Panc1 (cell line): ENCODE measurements at regions not wholly inside any gene's neighbourhood (a gene's known extent, or its start where the extent isn't known, plus 50 kb on each side); places are given as distances from the start of the nearest gene placed in this dataset.
"Not testable (repeated sequence)": the region's sequence is repeated elsewhere in the genome, so short reads cannot be mapped to it uniquely, and the experiment has no call there.

ENCODE experiments used
- POLR2AphosphoS5 ChIP-seq: IDR thresholded peaks from 2 replicates; pipeline ENCODE4 v1.6.1; 2012; ENCODE audit warnings: mild to moderate bottlenecking, low read depth, low read length, moderate library complexity
- TF ChIP-seq, protein P1 (sequence below): fragments of 450-650 bp; IDR thresholded peaks from 2 replicates; pipeline ENCODE4 v1.5.1; 2017; ENCODE audit warnings: mild to moderate bottlenecking
- TF ChIP-seq, protein P2 (sequence below), 2 experiments: IDR thresholded peaks; 2 replicates each; pipeline ENCODE4 v1.6.1; 2011 to 2012; ENCODE audit warnings: low read depth in 2 of 2, control low read depth in 1 of 2, low read length in 1 of 2, mild to moderate bottlenecking in 1 of 2, moderate library complexity in 1 of 2; ENCODE audit not compliant: insufficient read depth in 1 of 2

DNA sequence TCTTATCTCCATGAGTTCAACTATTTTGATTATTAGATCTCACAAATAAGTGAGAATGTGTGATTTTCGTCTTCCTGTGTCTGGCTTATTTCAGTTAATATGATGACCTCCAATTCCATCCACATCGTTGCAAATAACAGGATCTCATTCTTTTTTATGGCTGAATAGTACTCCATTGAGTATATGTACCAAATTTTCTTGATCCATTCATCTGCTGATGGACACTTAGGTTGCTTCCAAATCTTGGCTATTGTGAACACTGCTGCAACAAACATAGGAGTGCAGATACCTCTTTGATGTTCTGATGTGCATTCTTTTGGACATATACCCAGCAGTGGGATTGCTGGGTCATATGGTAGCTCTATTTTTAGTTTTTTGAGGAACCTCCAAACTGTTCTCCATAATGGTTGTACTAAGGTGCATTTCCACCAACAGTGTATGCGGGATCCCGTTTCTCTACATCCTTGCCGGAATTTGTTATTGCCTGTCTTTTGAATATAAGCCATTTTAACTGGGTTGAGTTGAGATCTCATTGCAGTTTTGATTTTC lies 187.9 kb downstream of the BCAS1 start:
- TF ChIP-seq, protein P1, sequence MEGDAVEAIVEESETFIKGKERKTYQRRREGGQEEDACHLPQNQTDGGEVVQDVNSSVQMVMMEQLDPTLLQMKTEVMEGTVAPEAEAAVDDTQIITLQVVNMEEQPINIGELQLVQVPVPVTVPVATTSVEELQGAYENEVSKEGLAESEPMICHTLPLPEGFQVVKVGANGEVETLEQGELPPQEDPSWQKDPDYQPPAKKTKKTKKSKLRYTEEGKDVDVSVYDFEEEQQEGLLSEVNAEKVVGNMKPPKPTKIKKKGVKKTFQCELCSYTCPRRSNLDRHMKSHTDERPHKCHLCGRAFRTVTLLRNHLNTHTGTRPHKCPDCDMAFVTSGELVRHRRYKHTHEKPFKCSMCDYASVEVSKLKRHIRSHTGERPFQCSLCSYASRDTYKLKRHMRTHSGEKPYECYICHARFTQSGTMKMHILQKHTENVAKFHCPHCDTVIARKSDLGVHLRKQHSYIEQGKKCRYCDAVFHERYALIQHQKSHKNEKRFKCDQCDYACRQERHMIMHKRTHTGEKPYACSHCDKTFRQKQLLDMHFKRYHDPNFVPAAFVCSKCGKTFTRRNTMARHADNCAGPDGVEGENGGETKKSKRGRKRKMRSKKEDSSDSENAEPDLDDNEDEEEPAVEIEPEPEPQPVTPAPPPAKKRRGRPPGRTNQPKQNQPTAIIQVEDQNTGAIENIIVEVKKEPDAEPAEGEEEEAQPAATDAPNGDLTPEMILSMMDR: not testable (repeated sequence)
- not testable (repeated sequence) for TF ChIP-seq POLR2AphosphoS5
- TF ChIP-seq, protein P2, sequence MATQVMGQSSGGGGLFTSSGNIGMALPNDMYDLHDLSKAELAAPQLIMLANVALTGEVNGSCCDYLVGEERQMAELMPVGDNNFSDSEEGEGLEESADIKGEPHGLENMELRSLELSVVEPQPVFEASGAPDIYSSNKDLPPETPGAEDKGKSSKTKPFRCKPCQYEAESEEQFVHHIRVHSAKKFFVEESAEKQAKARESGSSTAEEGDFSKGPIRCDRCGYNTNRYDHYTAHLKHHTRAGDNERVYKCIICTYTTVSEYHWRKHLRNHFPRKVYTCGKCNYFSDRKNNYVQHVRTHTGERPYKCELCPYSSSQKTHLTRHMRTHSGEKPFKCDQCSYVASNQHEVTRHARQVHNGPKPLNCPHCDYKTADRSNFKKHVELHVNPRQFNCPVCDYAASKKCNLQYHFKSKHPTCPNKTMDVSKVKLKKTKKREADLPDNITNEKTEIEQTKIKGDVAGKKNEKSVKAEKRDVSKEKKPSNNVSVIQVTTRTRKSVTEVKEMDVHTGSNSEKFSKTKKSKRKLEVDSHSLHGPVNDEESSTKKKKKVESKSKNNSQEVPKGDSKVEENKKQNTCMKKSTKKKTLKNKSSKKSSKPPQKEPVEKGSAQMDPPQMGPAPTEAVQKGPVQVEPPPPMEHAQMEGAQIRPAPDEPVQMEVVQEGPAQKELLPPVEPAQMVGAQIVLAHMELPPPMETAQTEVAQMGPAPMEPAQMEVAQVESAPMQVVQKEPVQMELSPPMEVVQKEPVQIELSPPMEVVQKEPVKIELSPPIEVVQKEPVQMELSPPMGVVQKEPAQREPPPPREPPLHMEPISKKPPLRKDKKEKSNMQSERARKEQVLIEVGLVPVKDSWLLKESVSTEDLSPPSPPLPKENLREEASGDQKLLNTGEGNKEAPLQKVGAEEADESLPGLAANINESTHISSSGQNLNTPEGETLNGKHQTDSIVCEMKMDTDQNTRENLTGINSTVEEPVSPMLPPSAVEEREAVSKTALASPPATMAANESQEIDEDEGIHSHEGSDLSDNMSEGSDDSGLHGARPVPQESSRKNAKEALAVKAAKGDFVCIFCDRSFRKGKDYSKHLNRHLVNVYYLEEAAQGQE (IDR thresholded peaks at IDR 0.05; ENCODE audit: insufficient read depth in 1 of 2, low read depth in 2 of 2, low read length in 1 of 2): not testable (repeated sequence)
